ENCODE measurements at regions not wholly inside any gene's neighbourhood (a gene's known extent, or its start where the extent isn't known, plus 50 kb on each side); places are given as distances from the start of the nearest gene placed in this dataset.

GRCh38 chr3:115513416-115513800 lies 109.9 kb upstream of the GAP43 start:
- ChIA-PET POLR2A (ENCODE audit: low non-redundant PET) (no interaction called here), CTCF (no interaction called here)
- H3K27ac ChIP-seq: no peak overlapping the region
- TF ChIP-seq, protein P1, sequence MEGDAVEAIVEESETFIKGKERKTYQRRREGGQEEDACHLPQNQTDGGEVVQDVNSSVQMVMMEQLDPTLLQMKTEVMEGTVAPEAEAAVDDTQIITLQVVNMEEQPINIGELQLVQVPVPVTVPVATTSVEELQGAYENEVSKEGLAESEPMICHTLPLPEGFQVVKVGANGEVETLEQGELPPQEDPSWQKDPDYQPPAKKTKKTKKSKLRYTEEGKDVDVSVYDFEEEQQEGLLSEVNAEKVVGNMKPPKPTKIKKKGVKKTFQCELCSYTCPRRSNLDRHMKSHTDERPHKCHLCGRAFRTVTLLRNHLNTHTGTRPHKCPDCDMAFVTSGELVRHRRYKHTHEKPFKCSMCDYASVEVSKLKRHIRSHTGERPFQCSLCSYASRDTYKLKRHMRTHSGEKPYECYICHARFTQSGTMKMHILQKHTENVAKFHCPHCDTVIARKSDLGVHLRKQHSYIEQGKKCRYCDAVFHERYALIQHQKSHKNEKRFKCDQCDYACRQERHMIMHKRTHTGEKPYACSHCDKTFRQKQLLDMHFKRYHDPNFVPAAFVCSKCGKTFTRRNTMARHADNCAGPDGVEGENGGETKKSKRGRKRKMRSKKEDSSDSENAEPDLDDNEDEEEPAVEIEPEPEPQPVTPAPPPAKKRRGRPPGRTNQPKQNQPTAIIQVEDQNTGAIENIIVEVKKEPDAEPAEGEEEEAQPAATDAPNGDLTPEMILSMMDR (conservative IDR thresholded peaks at IDR 0.05; ENCODE audit: low read depth): no peak
- no peak for DNase-seq (ENCODE audit: low spot score)

GRCh38 chr3:115517457-115518050 lies 105.8 kb upstream of the GAP43 start:
- CTCF ChIA-PET: no interaction called here
- no peak for DNase-seq (ENCODE audit: low spot score)
- H3K27ac ChIP-seq: no peak overlapping the region

DNA sequence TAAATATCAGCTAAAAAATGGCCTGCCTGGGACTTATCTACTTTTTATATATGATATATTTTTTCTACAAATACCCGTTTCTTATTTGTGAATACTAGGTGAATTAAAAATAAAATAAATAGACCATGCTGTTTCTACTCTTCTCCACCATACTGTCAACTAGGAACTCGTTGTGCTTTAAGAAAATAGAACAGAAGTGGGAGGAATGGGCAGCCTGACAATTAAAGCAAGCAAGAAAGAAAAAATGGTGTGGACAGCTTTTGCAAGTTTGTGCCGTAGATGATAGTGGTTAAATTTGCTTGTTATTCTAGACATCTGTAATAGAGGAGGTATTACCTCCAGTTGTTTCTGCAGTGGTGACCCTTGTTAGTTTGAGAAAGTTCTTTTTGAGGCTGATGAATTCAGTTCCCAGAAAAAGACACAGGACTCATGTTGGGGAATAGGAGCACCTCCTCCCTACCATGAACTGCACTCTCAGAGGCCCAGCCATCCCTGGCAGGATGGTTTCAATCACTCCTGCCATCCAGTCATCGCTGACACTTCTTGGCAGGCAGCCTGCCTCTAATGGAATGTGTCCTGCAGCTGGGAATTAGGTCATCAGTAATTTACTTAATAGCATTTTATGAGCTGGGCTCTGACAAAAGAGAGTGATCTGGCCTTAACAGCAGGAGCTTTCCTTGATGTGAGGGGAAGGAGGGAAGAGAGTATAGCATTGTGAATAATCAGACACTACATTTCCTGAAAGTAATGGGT lies 105.0 kb upstream of the GAP43 start:
- CTCF ChIA-PET: interaction anchor here (0.6 kb wide), 1 partner anchor 1132 kb away, joined by 4 read pairs; no protein-coding TSS in a partner anchor
- TF ChIP-seq, protein P1 (conservative IDR thresholded peaks at IDR 0.05; ENCODE audit: low read depth): no peak

More at GRCh38 chr3:115517457-115518050, 105.8 kb upstream of the GAP43 start:
- POLR2A ChIA-PET (ENCODE audit: low non-redundant PET): no interaction called here
- TF ChIP-seq, protein P1 (conservative IDR thresholded peaks at IDR 0.05; ENCODE audit: low read depth): no peak

GRCh38 chr3:115520241-115520640 lies 103.1 kb upstream of the GAP43 start:
- CTCF ChIA-PET: interaction anchor here (0.6 to 0.7 kb wide), 2 partner anchors 25 to 232 kb away, joined by 3 to 4 read pairs; no protein-coding TSS in a partner anchor
- TF ChIP-seq, protein P1 (conservative IDR thresholded peaks at IDR 0.05; ENCODE audit: low read depth): no peak
- POLR2A ChIA-PET (ENCODE audit: low non-redundant PET): no interaction called here
- DNase-seq (ENCODE audit: low spot score): no peak
- H3K27ac ChIP-seq: no peak overlapping the region

More for the DNA sequence above, 105.0 kb upstream of the GAP43 start:
- H3K27ac ChIP-seq: no peak overlapping the region
- peak; percentile 90 for DNase-seq (ENCODE audit: low spot score)
- POLR2A ChIA-PET (ENCODE audit: low non-redundant PET): no interaction called here

GRCh38 chr3:115520651-115521245 lies 102.6 kb upstream of the GAP43 start:
- no peak for DNase-seq (ENCODE audit: low spot score)
- H3K27ac ChIP-seq: no peak overlapping the region
- TF ChIP-seq, protein P1 (conservative IDR thresholded peaks at IDR 0.05; ENCODE audit: low read depth): no peak
- ChIA-PET POLR2A (ENCODE audit: low non-redundant PET) (no interaction called here), CTCF (interaction anchor here (0.7 kb wide), 1 partner anchor 232 kb away, joined by 4 read pairs; no protein-coding TSS in a partner anchor)

DNA sequence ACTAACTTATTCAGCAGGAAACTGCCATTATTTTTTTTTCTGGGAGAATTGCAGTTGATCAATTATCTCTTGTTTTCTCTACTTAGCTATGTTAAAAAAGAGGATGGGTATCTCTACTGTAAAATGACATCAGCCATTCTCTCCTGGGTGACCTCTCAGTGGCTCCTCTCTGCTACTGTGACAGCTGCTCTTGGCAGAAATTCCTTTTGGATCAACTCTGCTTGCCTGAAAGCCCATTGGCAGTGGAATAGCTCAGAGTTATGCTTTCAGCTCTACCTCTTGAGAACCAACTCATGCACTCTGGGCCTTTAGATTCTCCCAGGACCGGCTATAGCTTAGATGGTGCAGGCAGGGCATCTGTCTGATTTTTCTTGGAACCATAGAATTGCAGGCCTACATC lies 99.9 kb upstream of the GAP43 start:
- ChIA-PET CTCF (interaction anchor here (0.8 kb wide), 1 partner anchor 261 kb away, joined by 3 read pairs; no protein-coding TSS in a partner anchor), POLR2A (ENCODE audit: low non-redundant PET) (no interaction called here)
- DNase-seq (ENCODE audit: low spot score): no peak
- no peak overlapping the region for H3K27ac ChIP-seq
- TF ChIP-seq, protein P1 (conservative IDR thresholded peaks at IDR 0.05; ENCODE audit: low read depth): no peak

Measured in RWPE1 (cell line).